HG03175 (cell line): ENCODE measurements at regions not wholly inside any gene's neighbourhood (a gene's known extent, or its start where the extent isn't known, plus 50 kb on each side); places are given as distances from the start of the nearest gene placed in this dataset.

Experiments used
- ATAC-seq: cut with Tn5 transposase; IDR thresholded peaks from one replicate; pipeline ENCODE4 v1.9.1; 2021; ENCODE audit warnings: mild to moderate bottlenecking, moderate library complexity; ENCODE audit not compliant: unreplicated experiment

GRCh38 chr14:56494167-56494566 lies 85.4 kb upstream of the TMEM260 start:
- no peak for ATAC-seq

- ATAC-seq, result no peak
Observed at GRCh38 chr14:56498112-56498511, 81.5 kb upstream of the TMEM260 start.

DNA sequence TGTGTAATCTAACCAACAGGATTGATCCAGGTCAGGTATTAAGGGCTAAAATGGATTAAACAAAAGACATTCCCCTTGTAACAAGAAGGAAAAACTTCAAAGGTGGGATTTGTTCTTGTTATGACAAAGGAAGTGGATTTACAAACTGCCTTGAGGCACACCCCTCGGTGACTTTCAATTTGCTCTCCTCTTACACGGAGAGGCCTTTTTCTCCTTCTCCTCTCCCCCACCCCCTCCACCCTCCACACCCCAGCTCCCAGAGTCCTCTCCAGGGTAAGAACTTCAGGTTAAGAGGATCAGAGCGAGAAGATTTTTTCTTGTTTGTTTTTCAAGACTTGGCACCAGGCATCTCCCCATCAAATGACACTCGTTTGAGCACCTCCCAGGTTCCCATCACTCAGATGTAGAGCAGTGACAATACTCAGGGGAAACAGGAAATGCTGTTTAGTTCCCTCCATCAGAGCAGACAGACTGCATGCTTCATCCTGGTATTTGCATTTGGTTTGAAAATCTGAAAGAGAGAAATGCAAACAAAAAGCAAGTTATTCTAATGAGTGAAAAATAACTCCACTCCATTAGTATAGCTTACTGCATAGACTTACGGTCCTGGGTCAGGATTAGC lies 77.6 kb upstream of the TMEM260 start:
- ATAC-seq, result no peak

DNA sequence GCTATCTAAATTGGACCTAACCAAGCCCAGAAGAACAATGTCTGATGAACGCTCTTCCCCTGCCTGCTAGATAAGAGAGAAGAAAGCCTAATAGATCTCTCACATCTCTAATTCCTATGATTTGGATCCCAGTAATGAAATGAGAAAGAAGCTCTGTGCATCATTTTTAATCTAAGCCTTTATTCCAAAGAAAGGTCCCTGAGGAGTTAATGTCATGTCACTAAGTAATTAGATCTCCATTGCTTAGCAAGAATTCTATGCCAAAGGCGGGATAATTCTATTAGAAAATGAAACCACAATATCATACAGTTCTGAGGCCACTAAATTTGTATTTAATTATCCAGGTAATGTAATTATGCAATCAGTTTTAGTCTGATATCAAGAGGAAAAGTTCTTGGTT lies 74.2 kb upstream of the TMEM260 start:
- no peak for ATAC-seq

GRCh38 chr14:56512521-56512920 lies 67.1 kb upstream of the TMEM260 start:
- no peak for ATAC-seq

DNA sequence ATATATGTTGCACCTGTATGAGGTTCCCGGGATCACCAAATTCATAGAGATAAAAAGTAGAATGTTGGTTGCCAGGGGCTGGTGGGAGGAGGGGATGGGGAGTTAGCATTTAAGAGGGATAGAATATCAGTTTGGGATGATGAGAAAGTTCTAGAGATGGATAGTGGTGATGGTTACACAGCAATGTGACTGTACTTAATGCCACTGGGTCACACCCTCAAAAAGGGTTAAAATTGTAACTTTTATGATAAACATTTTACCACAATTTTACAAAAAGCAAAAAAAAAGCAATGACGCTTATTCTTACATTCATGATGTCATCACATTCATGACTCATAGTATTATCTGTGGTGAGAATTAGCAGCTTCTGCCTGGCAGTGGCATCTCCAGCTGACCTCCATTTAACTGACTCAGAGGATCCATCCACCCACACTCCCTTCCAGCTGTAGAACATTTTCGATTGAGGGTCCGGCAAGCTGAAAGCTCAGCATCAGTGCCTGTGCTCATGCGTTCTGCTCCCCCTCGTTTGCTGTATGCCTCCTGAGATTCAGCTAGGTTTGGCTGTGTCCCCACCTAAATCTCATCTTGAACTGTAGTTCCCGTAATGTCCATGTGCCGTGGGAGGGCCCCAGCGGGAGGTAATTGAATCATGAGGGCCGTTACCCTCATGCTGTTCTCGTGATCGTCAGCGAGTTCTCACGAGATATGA lies 64.8 kb upstream of the TMEM260 start:
- ATAC-seq, result no peak

- no peak for ATAC-seq
Observed at GRCh38 chr14:56515739-56516138, 63.9 kb upstream of the TMEM260 start.

DNA sequence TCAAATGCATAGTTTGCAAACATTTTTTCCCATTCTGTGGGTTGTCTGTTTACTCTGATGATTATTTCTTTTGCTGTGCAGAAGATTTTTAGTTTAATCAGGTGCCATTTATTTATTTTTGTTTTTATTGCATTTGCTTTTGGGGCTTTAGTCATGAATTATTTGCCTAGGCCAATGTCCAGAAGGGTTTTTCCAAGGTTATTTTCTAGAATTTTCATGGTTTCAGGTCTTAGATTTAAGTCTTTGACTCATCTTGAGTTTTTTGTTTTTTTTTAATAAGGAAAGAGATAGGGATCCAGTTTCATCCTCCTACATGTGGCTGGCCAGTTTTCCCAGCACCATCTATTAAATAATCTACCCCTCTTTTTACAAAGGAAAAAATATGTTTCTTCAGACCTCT lies 57.2 kb upstream of the TMEM260 start:
- no peak for ATAC-seq

GRCh38 chr14:56524971-56525677 lies 54.5 kb upstream of the TMEM260 start:
- no peak for ATAC-seq

DNA sequence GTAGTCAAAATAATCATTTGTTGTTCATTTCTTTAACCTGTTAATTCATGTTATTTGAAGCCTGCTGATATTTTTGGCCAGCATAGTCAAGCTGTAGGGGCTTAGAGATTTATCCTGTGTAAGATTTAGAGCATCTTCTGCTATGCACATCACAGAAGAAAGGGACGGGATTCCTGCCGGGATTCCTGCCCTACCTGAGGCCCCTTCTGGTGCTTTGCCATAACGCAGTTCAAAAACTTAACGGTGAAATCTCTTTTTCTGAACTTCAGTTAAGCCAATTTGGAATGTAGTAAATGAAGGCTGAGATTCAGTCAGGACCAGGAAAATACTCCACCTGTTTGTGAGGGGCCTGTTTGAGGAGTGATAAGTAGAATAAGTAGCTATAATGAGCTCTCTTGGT lies 50.7 kb upstream of the TMEM260 start:
- ATAC-seq, result no peak
